Upper lobe of left lung (tissue), 6 donors: ENCODE measurements at regions not wholly inside any gene's neighbourhood (a gene's known extent, or its start where the extent isn't known, plus 50 kb on each side); places are given as distances from the start of the nearest gene placed in this dataset.

Source experiments
- ATAC-seq, 2 donors: fragments of 200-7000 bp; cut with Tn5 transposase; one replicate each; pipeline ENCODE4 v1.9.1; 2022; ENCODE audit warnings: mild to moderate bottlenecking in 2 of 2, moderate library complexity in 2 of 2; ENCODE audit not compliant: low FRiP score in 2 of 2
- DNase-seq, 2 donors: peaks; one replicate each; pipeline ENCODE4 v3.0.0-alpha.2; 2019 to 2020
- H3K27ac ChIP-seq, 4 donors: fragments of 200-600 bp; sonication (generic); one replicate each; pipeline ENCODE4 v1.5.1; 2016 to 2019
- H3K27me3 ChIP-seq, 4 donors: fragments of 200-600 bp; sonication (generic); one replicate each; pipeline ENCODE4 v1.5.1; 2017 to 2019
- H3K36me3 ChIP-seq, 4 donors: fragments of 200-600 bp; sonication (generic); one replicate each; pipeline ENCODE4 v1.5.1; 2016 to 2019
- H3K4me1 ChIP-seq, 4 donors: fragments of 200-600 bp; sonication (generic); one replicate each; pipeline ENCODE4 v1.5.1; 2018 to 2019
- H3K4me3 ChIP-seq, 4 donors: fragments of 200-600 bp; sonication (generic); one replicate each; pipeline ENCODE4 v1.5.1; 2017 to 2019; ENCODE audit warnings: mild to moderate bottlenecking in 2 of 4, moderate library complexity in 1 of 4
- H3K9me3 ChIP-seq, 4 donors: fragments of 200-600 bp; sonication (generic); one replicate each; pipeline ENCODE4 v1.5.1; 2018 to 2019
- EP300 ChIP-seq, 4 donors: sonication (generic); formaldehyde crosslinking; IDR thresholded peaks; one replicate each; pipeline ENCODE4 v1.5.1; 2017; ENCODE audit warnings: antibody characterized with exemption in 4 of 4, control low read depth in 2 of 4
- POLR2A ChIP-seq, 4 donors: fragments of 450-650 bp; IDR thresholded peaks; one replicate each; pipeline ENCODE4 v1.5.1; 2016 to 2017; ENCODE audit warnings: antibody characterized with exemption in 4 of 4, mild to moderate bottlenecking in 2 of 4
- POLR2AphosphoS5 ChIP-seq, 2 donors: sonication (generic); formaldehyde crosslinking; IDR thresholded peaks; one replicate each; pipeline ENCODE4 v1.5.1; 2017; ENCODE audit warnings: antibody characterized with exemption in 2 of 2
- WGBS, 2 donors: methylation state at CpG; one replicate each; pipeline ENCODE4 v1.1.5; 2017 to 2018; 5-methylcytosine and 5-hydroxymethylcytosine counted together
- TF ChIP-seq, protein P1 (sequence below), 6 experiments: fragments of 450-650 bp in 4 of 6; fragments of 200-600 bp in 2 of 6; sonication (generic) in 2 of 6; IDR thresholded peaks; one replicate each; pipeline ENCODE4 v1.5.1; 2016 to 2019; ENCODE audit warnings: antibody characterized with exemption in 6 of 6
- donor health status: DM: no; HTN: no; CAD: no; lungs with moderate emphysema.
- donor health status: DM: no; HTN: yes; CAD: no; lungs with severe emphysema.

DNA sequence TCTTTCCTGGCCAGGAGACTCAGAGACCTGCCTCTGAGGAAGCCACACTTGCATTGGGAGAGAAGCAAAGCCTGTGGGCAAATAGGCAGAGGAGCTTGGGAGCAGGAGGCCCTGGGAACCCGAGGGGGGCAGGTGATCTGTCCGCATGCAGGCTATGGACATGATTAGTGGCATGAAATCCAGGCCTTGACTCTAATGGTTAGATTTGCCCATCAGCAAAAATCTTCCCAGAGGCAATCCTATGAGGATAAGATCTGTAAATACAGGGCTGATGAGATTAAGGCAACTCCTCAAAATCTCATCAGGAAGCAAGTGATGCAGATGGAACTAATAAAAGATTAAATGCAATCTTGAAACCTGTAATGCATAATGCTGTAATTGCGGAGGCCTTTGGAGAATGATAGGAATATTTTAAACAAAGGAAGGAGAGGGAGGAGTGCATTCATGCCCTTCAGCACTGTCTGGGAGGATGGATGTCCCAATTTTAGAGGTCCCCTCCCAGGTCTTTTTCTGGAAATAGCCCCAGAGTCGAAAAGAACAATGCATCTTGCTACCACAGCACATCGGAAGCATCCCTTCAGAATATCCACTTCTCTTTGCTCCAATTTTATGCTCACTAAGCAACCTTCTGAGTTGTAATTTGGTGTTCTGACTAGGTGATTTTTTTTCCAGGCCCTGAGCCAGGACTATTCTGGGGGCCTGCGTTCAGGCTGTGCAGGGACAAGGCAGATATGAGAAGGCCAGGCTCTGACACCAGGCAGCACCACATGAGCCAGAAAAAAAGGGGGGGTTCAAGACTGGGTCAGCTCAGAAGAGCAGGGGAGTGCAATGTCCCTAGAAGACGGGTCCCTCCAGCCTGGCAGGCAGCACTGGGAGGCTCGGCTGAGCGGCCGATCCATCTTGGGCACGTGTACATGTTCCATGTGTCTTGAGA lies 66.5 kb downstream of the MED10 start:
- no peaks in the 10 kb centered on the region for H3K9me3 ChIP-seq
- H3K27ac ChIP-seq = no peak overlapping the region
- no peaks in the 10 kb centered on the region for H3K27me3 ChIP-seq
- no peak overlapping the region for H3K4me3 ChIP-seq
- WGBS, 2 donors = 82% methylated on average over 11 of the region's 11 CpGs
- no peaks in the 10 kb centered on the region for H3K4me1 ChIP-seq
- DNase-seq = peak in 1 of 2 donors; percentile 41
- TF ChIP-seq, protein P1, sequence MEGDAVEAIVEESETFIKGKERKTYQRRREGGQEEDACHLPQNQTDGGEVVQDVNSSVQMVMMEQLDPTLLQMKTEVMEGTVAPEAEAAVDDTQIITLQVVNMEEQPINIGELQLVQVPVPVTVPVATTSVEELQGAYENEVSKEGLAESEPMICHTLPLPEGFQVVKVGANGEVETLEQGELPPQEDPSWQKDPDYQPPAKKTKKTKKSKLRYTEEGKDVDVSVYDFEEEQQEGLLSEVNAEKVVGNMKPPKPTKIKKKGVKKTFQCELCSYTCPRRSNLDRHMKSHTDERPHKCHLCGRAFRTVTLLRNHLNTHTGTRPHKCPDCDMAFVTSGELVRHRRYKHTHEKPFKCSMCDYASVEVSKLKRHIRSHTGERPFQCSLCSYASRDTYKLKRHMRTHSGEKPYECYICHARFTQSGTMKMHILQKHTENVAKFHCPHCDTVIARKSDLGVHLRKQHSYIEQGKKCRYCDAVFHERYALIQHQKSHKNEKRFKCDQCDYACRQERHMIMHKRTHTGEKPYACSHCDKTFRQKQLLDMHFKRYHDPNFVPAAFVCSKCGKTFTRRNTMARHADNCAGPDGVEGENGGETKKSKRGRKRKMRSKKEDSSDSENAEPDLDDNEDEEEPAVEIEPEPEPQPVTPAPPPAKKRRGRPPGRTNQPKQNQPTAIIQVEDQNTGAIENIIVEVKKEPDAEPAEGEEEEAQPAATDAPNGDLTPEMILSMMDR (IDR thresholded peaks at IDR 0.05) = no peak
- TF ChIP-seq EP300 (IDR thresholded peaks at IDR 0.05) = no peak
- TF ChIP-seq POLR2A (IDR thresholded peaks at IDR 0.05) = no peak
- TF ChIP-seq POLR2AphosphoS5 (IDR thresholded peaks at IDR 0.05) = no peak
- H3K36me3 ChIP-seq = no peaks in the 10 kb centered on the region
- no peak for ATAC-seq

DNA sequence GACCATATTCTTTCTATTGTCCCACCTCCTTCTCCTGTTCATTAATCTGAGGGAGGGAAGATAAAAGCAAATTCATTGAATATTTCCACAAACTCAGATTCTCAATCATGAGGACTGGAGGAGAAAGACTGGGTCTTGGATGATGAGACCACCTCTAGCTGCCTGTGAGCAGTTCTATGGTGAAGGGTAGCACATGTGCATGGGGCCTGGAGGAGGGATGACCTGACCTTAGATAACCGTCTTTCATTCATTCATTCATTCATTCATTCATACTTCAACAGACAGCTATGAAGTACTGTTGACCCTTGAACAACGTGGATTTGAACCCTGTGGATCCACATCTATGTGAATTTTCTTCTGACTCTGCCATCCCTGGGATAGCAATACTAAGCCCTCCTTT lies 68.4 kb downstream of the MED10 start:
- TF ChIP-seq, protein P1 (IDR thresholded peaks at IDR 0.05) = no peak
- TF ChIP-seq EP300 (IDR thresholded peaks at IDR 0.05) (no peak), POLR2A (IDR thresholded peaks at IDR 0.05) (no peak), POLR2AphosphoS5 (IDR thresholded peaks at IDR 0.05) (no peak)
- H3K27ac ChIP-seq = no peak overlapping the region
- ATAC-seq (no peak), DNase-seq (no peak)
- no peaks in the 10 kb centered on the region for H3K36me3 ChIP-seq
- 52 to 56% methylated on average over 2 of the region's 2 CpGs for WGBS, 2 donors
- no peaks in the 10 kb centered on the region for H3K27me3 ChIP-seq
- H3K4me1 ChIP-seq = no peaks in the 10 kb centered on the region
- no peak overlapping the region for H3K4me3 ChIP-seq
- no peaks in the 10 kb centered on the region for H3K9me3 ChIP-seq

DNA sequence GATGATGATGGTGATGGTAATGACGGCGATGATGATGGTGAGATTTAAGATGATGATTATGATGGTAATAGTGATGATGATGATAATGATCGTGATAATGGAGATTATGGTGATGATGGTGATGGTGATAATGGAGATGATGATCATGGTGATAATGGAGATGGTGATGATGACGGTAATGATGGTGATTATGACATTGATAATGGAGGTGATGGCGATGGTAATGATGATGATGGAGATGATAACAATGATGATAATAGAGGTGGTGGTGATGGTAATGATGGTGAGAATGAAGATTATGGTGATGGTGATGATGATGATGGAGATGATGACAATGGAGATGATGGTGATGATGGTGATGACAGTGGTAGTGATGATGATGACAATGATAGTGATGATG lies 69.7 kb downstream of the MED10 start:
- DNase-seq (no peak), ATAC-seq (no peak)
- Histone ChIP-seq H3K4me3 (no peak overlapping the region), H3K36me3 (no peaks in the 10 kb centered on the region), H3K9me3 (no peaks in the 10 kb centered on the region), H3K4me1 (no peaks in the 10 kb centered on the region), H3K27me3 (no peaks in the 10 kb centered on the region), H3K27ac (no peak overlapping the region)
- TF ChIP-seq POLR2A (IDR thresholded peaks at IDR 0.05) (no peak), POLR2AphosphoS5 (IDR thresholded peaks at IDR 0.05) (no peak), EP300 (IDR thresholded peaks at IDR 0.05) (no peak)
- TF ChIP-seq, protein P1 (IDR thresholded peaks at IDR 0.05) = no peak
- WGBS, 2 donors = 86 to 87% methylated on average over 5 of the region's 5 CpGs

DNA sequence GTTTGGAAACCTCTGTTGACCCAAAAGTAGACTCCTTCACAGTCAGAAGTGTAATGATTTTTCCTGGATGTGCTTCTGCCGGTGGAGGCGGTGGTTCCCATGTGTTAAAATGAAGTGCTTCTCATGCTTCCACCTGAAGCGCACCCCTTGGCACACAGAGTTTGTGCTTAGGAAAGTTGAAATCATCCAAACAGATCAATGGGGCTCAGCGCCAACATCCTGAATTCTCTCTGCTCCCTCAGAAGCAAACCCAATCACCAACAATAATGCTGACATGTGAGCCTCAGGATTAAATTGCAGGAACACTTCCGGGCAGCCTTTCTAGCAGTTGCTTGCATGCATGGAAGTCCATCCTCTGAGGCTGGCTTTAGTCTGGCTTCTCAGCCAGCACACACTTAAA lies 71.0 kb downstream of the MED10 start:
- 86 to 87% methylated on average over 5 of the region's 5 CpGs for WGBS, 2 donors

More for the DNA sequence above, 71.0 kb downstream of the MED10 start:
- Histone ChIP-seq H3K4me1 (no peaks in the 10 kb centered on the region), H3K27ac (no peak overlapping the region), H3K36me3 (no peaks in the 10 kb centered on the region), H3K4me3 (no peak overlapping the region), H3K9me3 (no peaks in the 10 kb centered on the region), H3K27me3 (no peaks in the 10 kb centered on the region)
- TF ChIP-seq POLR2A (IDR thresholded peaks at IDR 0.05) (no peak), EP300 (IDR thresholded peaks at IDR 0.05) (no peak), POLR2AphosphoS5 (IDR thresholded peaks at IDR 0.05) (no peak)
- TF ChIP-seq, protein P1 (IDR thresholded peaks at IDR 0.05) = no peak
- DNase-seq = no peak
- ATAC-seq = no peak
